Left ventricle myocardium inferior (tissue), 1 donor: ENCODE measurements at regions not wholly inside any gene's neighbourhood (a gene's known extent, or its start where the extent isn't known, plus 50 kb on each side); places are given as distances from the start of the nearest gene placed in this dataset.

Experiments used
- DNase-seq: peaks from one replicate; pipeline ENCODE4 v3.0.0-alpha.2; 2020
- H3K27ac ChIP-seq: fragments of 200-600 bp; replicated peaks from 2 replicates; pipeline ENCODE4 v1.8.0; 2021
- H3K27me3 ChIP-seq: fragments of 200-600 bp; 2 replicates; pipeline ENCODE4 v1.8.0; 2021; ENCODE audit warnings: low read depth
- H3K36me3 ChIP-seq: fragments of 200-600 bp; 2 replicates; pipeline ENCODE4 v1.8.0; 2021
- H3K4me1 ChIP-seq: fragments of 200-600 bp; 2 replicates; pipeline ENCODE4 v1.8.0; 2021
- H3K4me3 ChIP-seq: fragments of 200-600 bp; 2 replicates; pipeline ENCODE4 v1.8.0; 2021; ENCODE audit warnings: mild to moderate bottlenecking, moderate library complexity
- H3K9me3 ChIP-seq: fragments of 200-600 bp; replicated peaks from 2 replicates; pipeline ENCODE4 v1.8.0; 2021
- CTCF ChIP-seq: fragments of 200-600 bp; IDR thresholded peaks from 2 replicates; pipeline ENCODE4 v1.8.0; 2021; ENCODE audit warnings: antibody characterized with exemption, mild to moderate bottlenecking, borderline replicate concordance
- intact Hi-C: fragments of 100-400 bp; cut with micrococcal nuclease; formaldehyde crosslinking; loops from one replicate; pipeline ENCODE4 v1.11.0; 2022
- donor health status: DM: no; HTN: yes; CAD: no; lungs with severe emphysema.

GRCh38 chr11:21897752-21898151 lies 295.1 kb upstream of the ANO5 start:
- H3K27ac ChIP-seq: no peak overlapping the region
- H3K27me3 ChIP-seq: no peaks in the 10 kb centered on the region
- intact Hi-C loops: no loop called here
- H3K4me3 ChIP-seq: no peak overlapping the region
- no peaks in the 10 kb centered on the region for H3K4me1 ChIP-seq
- H3K9me3 ChIP-seq: no peaks in the 10 kb centered on the region
- no peaks in the 10 kb centered on the region for H3K36me3 ChIP-seq
- no peak for TF ChIP-seq CTCF
- DNase-seq: no peak

GRCh38 chr11:21908211-21908610 lies 284.7 kb upstream of the ANO5 start:
- intact Hi-C loops: no loop called here
- Histone ChIP-seq H3K36me3 (no peaks in the 10 kb centered on the region), H3K9me3 (no peaks in the 10 kb centered on the region), H3K27ac (no peak overlapping the region), H3K4me1 (no peaks in the 10 kb centered on the region), H3K27me3 (no peaks in the 10 kb centered on the region), H3K4me3 (no peak overlapping the region)
- no peak for DNase-seq
- TF ChIP-seq CTCF: no peak

GRCh38 chr11:21909145-21909544 lies 283.7 kb upstream of the ANO5 start:
- no peak overlapping the region for H3K27ac ChIP-seq
- no peak for TF ChIP-seq CTCF
- no peaks in the 10 kb centered on the region for H3K27me3 ChIP-seq
- no peak for DNase-seq
- H3K4me1 ChIP-seq: no peaks in the 10 kb centered on the region
- H3K9me3 ChIP-seq: no peaks in the 10 kb centered on the region
- intact Hi-C loops: no loop called here
- H3K36me3 ChIP-seq: no peaks in the 10 kb centered on the region
- H3K4me3 ChIP-seq: no peak overlapping the region

- no peak for DNase-seq
- Histone ChIP-seq H3K27me3 (no peaks in the 10 kb centered on the region), H3K36me3 (no peaks in the 10 kb centered on the region), H3K9me3 (peaks cover 5% of the 10 kb centered on the region), H3K4me3 (no peak overlapping the region), H3K4me1 (no peaks in the 10 kb centered on the region), H3K27ac (no peak overlapping the region)
- no peak for TF ChIP-seq CTCF
- intact Hi-C loops: no loop called here
Observed at GRCh38 chr11:21911061-21911460, 281.8 kb upstream of the ANO5 start.

- Histone ChIP-seq H3K4me3 (no peak overlapping the region), H3K36me3 (no peaks in the 10 kb centered on the region), H3K9me3 (peaks cover 5% of the 10 kb centered on the region), H3K27me3 (no peaks in the 10 kb centered on the region), H3K27ac (no peak overlapping the region), H3K4me1 (no peaks in the 10 kb centered on the region)
- no peak for DNase-seq
- no peak for TF ChIP-seq CTCF
- intact Hi-C loops: no loop called here
Observed at GRCh38 chr11:21912285-21912684, 280.6 kb upstream of the ANO5 start.

- no peak for TF ChIP-seq CTCF
- Histone ChIP-seq H3K27ac (no peak overlapping the region), H3K27me3 (no peaks in the 10 kb centered on the region), H3K36me3 (no peaks in the 10 kb centered on the region), H3K4me1 (no peaks in the 10 kb centered on the region), H3K9me3 (no peaks in the 10 kb centered on the region), H3K4me3 (no peak overlapping the region)
- no peak for DNase-seq
- intact Hi-C loops: no loop called here
Observed at GRCh38 chr11:21921151-21921550, 271.7 kb upstream of the ANO5 start.
